ENCODE measurements at regions not wholly inside any gene's neighbourhood (a gene's known extent, or its start where the extent isn't known, plus 50 kb on each side); places are given as distances from the start of the nearest gene placed in this dataset.

- Histone ChIP-seq H3K4me2 (no peak overlapping the region), H3K36me3 (no peaks in the 10 kb centered on the region), H3K27ac (no peak overlapping the region), H3K9me3 (replicated peaks in 1 of 11) (no peaks in the 10 kb centered on the region), H3K4me1 (no peaks in the 10 kb centered on the region), H4K20me1 (no peaks in the 10 kb centered on the region; a peak in 1 of 22 replicates), H3K27me3 (no peaks in the 10 kb centered on the region), H3K9ac (no peak overlapping the region), H3K4me3 (no peak overlapping the region)
- TF ChIP-seq Cebpa-rat (IDR thresholded peaks at IDR 0.05) = no peak
Observed at GRCh38 chr7:155921086-155921803, 109.0 kb upstream of the SHH start.

GRCh38 chr7:155920068-155920461 is 107.8 kb upstream of the SHH start:
- no peak overlapping the region for H3K4me2 ChIP-seq
- H3K27me3 ChIP-seq = no peaks in the 10 kb centered on the region
- no peaks in the 10 kb centered on the region; a peak in 1 of 22 replicates for H4K20me1 ChIP-seq
- no peak overlapping the region for H3K27ac ChIP-seq
- no peaks in the 10 kb centered on the region for H3K4me1 ChIP-seq
- no peaks in the 10 kb centered on the region for H3K36me3 ChIP-seq
- H3K9me3 ChIP-seq (replicated peaks in 1 of 11) = no peaks in the 10 kb centered on the region
- no peak overlapping the region for H3K9ac ChIP-seq
- no peak overlapping the region for H3K4me3 ChIP-seq
- no peak for TF ChIP-seq Cebpa-rat (IDR thresholded peaks at IDR 0.05)

GRCh38 chr7:155919391-155920067 is 107.3 kb upstream of the SHH start:
- Histone ChIP-seq H3K9me3 (replicated peaks in 1 of 11) (no peaks in the 10 kb centered on the region), H3K4me3 (no peak overlapping the region), H3K4me2 (no peak overlapping the region), H3K4me1 (no peaks in the 10 kb centered on the region), H3K27ac (no peak overlapping the region), H3K27me3 (no peaks in the 10 kb centered on the region), H3K9ac (no peak overlapping the region), H4K20me1 (no peaks in the 10 kb centered on the region; a peak in 1 of 22 replicates), H3K36me3 (no peaks in the 10 kb centered on the region)
- no peak for TF ChIP-seq Cebpa-rat (IDR thresholded peaks at IDR 0.05)

- Histone ChIP-seq H3K27me3 (no peaks in the 10 kb centered on the region), H3K4me3 (no peak overlapping the region), H4K20me1 (no peaks in the 10 kb centered on the region; a peak in 1 of 22 replicates), H3K36me3 (no peaks in the 10 kb centered on the region), H3K9me3 (replicated peaks in 1 of 11) (no peaks in the 10 kb centered on the region), H3K4me2 (no peak overlapping the region), H3K4me1 (no peaks in the 10 kb centered on the region), H3K27ac (no peak overlapping the region), H3K9ac (no peak overlapping the region)
- no peak for TF ChIP-seq Cebpa-rat (IDR thresholded peaks at IDR 0.05)
Observed at GRCh38 chr7:155918720-155919390, 106.6 kb upstream of the SHH start.

GRCh38 chr7:155917836-155918430 is 105.7 kb upstream of the SHH start:
- Histone ChIP-seq H3K4me2 (no peak overlapping the region), H3K27ac (no peak overlapping the region), H3K4me3 (no peak overlapping the region)

GRCh38 chr7:155916926-155917655 is 104.8 kb upstream of the SHH start:
- no peak overlapping the region for H3K9ac ChIP-seq
- H3K4me2 ChIP-seq = no peak overlapping the region
- H3K4me3 ChIP-seq = no peak overlapping the region
- H3K9me3 ChIP-seq (replicated peaks in 1 of 11) = peaks cover 0 to 11% (median 3%) of the 10 kb centered on the region in 11 experiments; a peak in 9 of 22 replicates
- no peaks in the 10 kb centered on the region for H3K27me3 ChIP-seq
- H3K36me3 ChIP-seq = no peaks in the 10 kb centered on the region
- H4K20me1 ChIP-seq = no peaks in the 10 kb centered on the region; a peak in 1 of 22 replicates
- H3K4me1 ChIP-seq = no peaks in the 10 kb centered on the region
- TF ChIP-seq Cebpa-rat (IDR thresholded peaks at IDR 0.05) = no peak
- no peak overlapping the region for H3K27ac ChIP-seq

More at GRCh38 chr7:155917836-155918430, 105.7 kb upstream of the SHH start:
- H4K20me1 ChIP-seq = no peaks in the 10 kb centered on the region; a peak in 1 of 22 replicates
- H3K4me1 ChIP-seq = no peaks in the 10 kb centered on the region
- H3K9me3 ChIP-seq (replicated peaks in 1 of 11) = peaks cover 0 to 2% (median 0%) of the 10 kb centered on the region in 11 experiments; a peak in 1 of 22 replicates
- TF ChIP-seq Cebpa-rat (IDR thresholded peaks at IDR 0.05) = no peak
- no peaks in the 10 kb centered on the region for H3K36me3 ChIP-seq
- H3K27me3 ChIP-seq = no peaks in the 10 kb centered on the region
- H3K9ac ChIP-seq = no peak overlapping the region

- no peak overlapping the region for H3K4me2 ChIP-seq
- H3K9me3 ChIP-seq (replicated peaks in 1 of 11) = peaks cover 6 to 38% (median 25%) of the 10 kb centered on the region in 11 experiments; a peak in 19 of 22 replicates
- H3K9ac ChIP-seq = no peak overlapping the region
- H3K27ac ChIP-seq = no peak overlapping the region
- H3K36me3 ChIP-seq = no peaks in the 10 kb centered on the region
- no peak overlapping the region for H3K4me3 ChIP-seq
- no peaks in the 10 kb centered on the region for H4K20me1 ChIP-seq
- no peaks in the 10 kb centered on the region for H3K27me3 ChIP-seq
- H3K4me1 ChIP-seq = no peaks in the 10 kb centered on the region
- TF ChIP-seq Cebpa-rat (IDR thresholded peaks at IDR 0.05) = no peak
Observed at GRCh38 chr7:155914341-155914740, 102.1 kb upstream of the SHH start.

GRCh38 chr7:155913719-155914118 is 101.5 kb upstream of the SHH start:
- Histone ChIP-seq H3K4me3 (no peak overlapping the region), H3K9me3 (replicated peaks in 1 of 11) (peaks cover 6 to 44% (median 30%) of the 10 kb centered on the region in 11 experiments; a peak in 19 of 22 replicates), H4K20me1 (no peaks in the 10 kb centered on the region), H3K27me3 (no peaks in the 10 kb centered on the region), H3K36me3 (no peaks in the 10 kb centered on the region), H3K27ac (no peak overlapping the region), H3K9ac (no peak overlapping the region), H3K4me2 (no peak overlapping the region), H3K4me1 (no peaks in the 10 kb centered on the region)
- no peak for TF ChIP-seq Cebpa-rat (IDR thresholded peaks at IDR 0.05)

Data from BLaER1 treated with 17β-estradiol and CSF1 and Interleukin-3, amounts not matched to agents 10 nM and 100 nM (cell line).